K562 (cell line): ENCODE measurements at regions not wholly inside any gene's neighbourhood (a gene's known extent, or its start where the extent isn't known, plus 50 kb on each side); places are given as distances from the start of the nearest gene placed in this dataset.

Experiments
- AFF1 ChIP-seq, 2 experiments: fragments of 450-650 bp; IDR thresholded peaks; 2 replicates each; pipeline ENCODE4 v1.6.1; 2018; ENCODE audit warnings: mild to moderate bottlenecking in 2 of 2, low read depth in 1 of 2; ENCODE audit not compliant: partially characterized antibody in 2 of 2
- CXXC5 ChIP-seq: fragments of 250-450 bp; sonication (Bioruptor Pico); IDR thresholded peaks from 2 replicates; pipeline ENCODE4 v1.8.0; 2022; ENCODE audit warnings: inconsistent platforms, mild to moderate bottlenecking, moderate library complexity
- EZH2 ChIP-seq: IDR thresholded peaks from 2 replicates; pipeline ENCODE4 v1.6.1; 2012; ENCODE audit warnings: low read depth, mild to moderate bottlenecking, inconsistent platforms, low read length, borderline replicate concordance
- FOXJ2 ChIP-seq: fragments of 200-800 bp; sonication (Bioruptor generic); IDR thresholded peaks from 2 replicates; pipeline ENCODE4 v1.6.1; 2016; ENCODE audit warnings: missing genetic modification characterization, missing compliant biosample characterization
- IRF1 ChIP-seq: sonication (generic); formaldehyde crosslinking; IDR thresholded peaks from 2 replicates; pipeline ENCODE4 v1.8.0; 2022; ENCODE audit warnings: missing genetic modification reagents, mild to moderate bottlenecking, borderline replicate concordance
- JUND ChIP-seq, 2 experiments: IDR thresholded peaks; 2 replicates in 1 of 2; 3 replicates in 1 of 2; pipeline ENCODE4 v1.6.1; 2011; ENCODE audit warnings: borderline replicate concordance in 2 of 2, low read depth in 2 of 2, low read length in 2 of 2, improper control_type of control experiment in 1 of 2, missing biosample characterization in 1 of 2, missing genetic modification characterization in 1 of 2, missing genetic modification reagents in 1 of 2
- KAT2B ChIP-seq: IDR thresholded peaks from one replicate; pipeline ENCODE4 v1.6.1; 2012; ENCODE audit warnings: low read depth, mild to moderate bottlenecking, control low read depth, inconsistent platforms, low read length, moderate library complexity
- PHF20 ChIP-seq: fragments of 450-650 bp; IDR thresholded peaks from 2 replicates; pipeline ENCODE4 v1.6.1; 2018; ENCODE audit not compliant: partially characterized antibody
- RB1 ChIP-seq: fragments of 450-650 bp; IDR thresholded peaks from 2 replicates; pipeline ENCODE4 v1.6.1; 2017; ENCODE audit warnings: low read depth, mild to moderate bottlenecking
- ZNF133 ChIP-seq: fragments of 250-450 bp; sonication (Bioruptor Pico); IDR thresholded peaks from 2 replicates; pipeline ENCODE4 v1.4.0; 2020; ENCODE audit warnings: mild to moderate bottlenecking
- ZNF408 ChIP-seq: fragments of 250-450 bp; sonication (Bioruptor Pico); IDR thresholded peaks from 2 replicates; pipeline ENCODE4 v1.4.0; 2020; ENCODE audit warnings: low read depth, mild to moderate bottlenecking, moderate library complexity

DNA sequence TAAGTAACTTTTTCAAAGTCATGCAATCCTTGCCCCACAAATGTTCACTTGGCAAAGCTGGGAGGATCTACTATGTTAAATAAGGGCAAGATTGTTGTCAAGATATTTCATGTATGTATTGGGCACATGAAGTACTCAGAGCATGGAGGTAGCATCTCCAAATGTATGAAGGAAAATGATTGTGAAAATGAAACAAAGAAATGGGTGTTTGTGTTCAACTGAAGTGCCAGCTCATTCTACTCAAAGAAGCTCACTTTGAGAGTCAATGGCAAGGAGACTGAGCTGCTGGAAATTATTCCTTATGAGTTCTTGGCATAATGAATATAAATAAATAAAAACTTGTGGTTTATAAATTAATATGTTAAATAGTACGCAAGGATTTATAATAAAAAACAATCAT is 124.5 kb upstream of the ARSJ start (continued):
- TF ChIP-seq KAT2B (no peak), FOXJ2 (tag) (no peak), AFF1 (IDR thresholded peaks at IDR 0.05; ENCODE audit: low read depth in 1 of 2, partially characterized antibody in 2 of 2) (no peak), JUND (IDR thresholded peaks at IDR 0.05; ENCODE audit: borderline replicate concordance, low read depth, low read length) (no peak), JUND (tag; IDR thresholded peaks at IDR 0.05; ENCODE audit: borderline replicate concordance, low read depth, low read length) (no peak), CXXC5 (CRISPR knock-in tag) (no peak), RB1 (no peak), EZH2 (no peak), ZNF133 (CRISPR knock-in tag) (no peak), ZNF408 (no peak), PHF20 (no peak), IRF1 (no peak)
